H1 (cell line): ENCODE measurements at regions not wholly inside any gene's neighbourhood (a gene's known extent, or its start where the extent isn't known, plus 50 kb on each side); places are given as distances from the start of the nearest gene placed in this dataset.

Experiments
- CTCF ChIA-PET: fragments of 300-600 bp; sonication (Branson Sonifier 250); formaldehyde crosslinking; loops from one replicate; lab custom pipeline; 2021; ENCODE audit not compliant: partially characterized antibody; lab: Charles Lee
- POLR2A ChIA-PET: fragments of 300-600 bp; sonication (Branson Sonifier 250); formaldehyde crosslinking; loops from one replicate; lab custom pipeline; 2021; ENCODE audit warnings: inconsistent platforms; ENCODE audit not compliant: partially characterized antibody; lab: Charles Lee
- DNase-seq, 2 experiments: peaks; one replicate each; pipeline versions ENCODE4 v3.0.0 to v3.0.0-alpha.2; 2010 to 2022; ENCODE audit warnings: low spot score in 2 of 2, low read depth in 1 of 2, mixed read lengths in 1 of 2
- FAIRE-seq: peaks from 2 replicates; lab custom pipeline; 2011; peaks lifted over from hg19 to GRCh38; lab: Jason Lieb, UNC
- H2AFZ ChIP-seq: 2 replicates; pipeline ENCODE4 v1.8.1; 2012; ENCODE audit warnings: low read length, inconsistent platforms
- H2AK5ac ChIP-seq: 2 replicates; pipeline ENCODE4 v1.6.1; 2013; ENCODE audit warnings: low read depth, low read length
- H2BK120ac ChIP-seq: replicated peaks from 2 replicates; pipeline ENCODE3; 2013; ENCODE audit warnings: low read depth, low read length, inconsistent platforms
- H2BK12ac ChIP-seq: 2 replicates; pipeline ENCODE4 v1.6.1; 2013; ENCODE audit warnings: low read depth, low read length
- H2BK15ac ChIP-seq: 2 replicates; pipeline ENCODE4 v1.6.1; 2013; ENCODE audit warnings: low read length
- H2BK20ac ChIP-seq: 2 replicates; pipeline ENCODE4 v1.6.1; 2013; ENCODE audit warnings: low read length
- H2BK5ac ChIP-seq: 2 replicates; pipeline ENCODE4 v1.6.1; 2013; ENCODE audit warnings: low read depth, low read length
- H3K14ac ChIP-seq: 2 replicates; pipeline ENCODE4 v1.6.1; 2013; ENCODE audit warnings: inconsistent platforms; ENCODE audit not compliant: insufficient read length
- H3K18ac ChIP-seq: 2 replicates; pipeline ENCODE4 v1.6.1; 2013; ENCODE audit warnings: low read length; ENCODE audit errors: extremely low read depth
- H3K23ac ChIP-seq: 2 replicates; pipeline ENCODE4 v1.6.1; 2013; ENCODE audit warnings: inconsistent platforms; ENCODE audit not compliant: insufficient read length
- H3K23me2 ChIP-seq: 2 replicates; pipeline ENCODE4 v1.6.1; 2013; ENCODE audit warnings: low read depth, low read length
- H3K27ac ChIP-seq: 2 replicates; pipeline ENCODE4 v1.6.1; 2011; ENCODE audit warnings: low read depth, low read length, inconsistent platforms
- H3K27me3 ChIP-seq, 4 experiments: replicated peaks in 1 of 4; 1 replicate in 1 of 4; 2 replicates in 3 of 4; pipeline versions ENCODE4 v1.6.1 to v1.8.1; 2011 to 2013; ENCODE audit warnings: low read length in 3 of 4, mild to moderate bottlenecking in 3 of 4, inconsistent platforms in 2 of 4, mixed read lengths in 2 of 4, moderate library complexity in 1 of 4; ENCODE audit not compliant: control insufficient read depth in 3 of 4, insufficient read depth in 3 of 4; ENCODE audit errors: extremely low read depth in 1 of 4
- H3K36me3 ChIP-seq, 4 experiments: 2 replicates each; pipeline versions ENCODE4 v1.6.1 to v1.8.1; 2011 to 2013; ENCODE audit warnings: mild to moderate bottlenecking in 4 of 4, low read length in 3 of 4, moderate library complexity in 2 of 4, control low read depth in 1 of 4, inconsistent platforms in 1 of 4; ENCODE audit not compliant: insufficient read depth in 4 of 4, control insufficient read depth in 2 of 4
- H3K4ac ChIP-seq: replicated peaks from 2 replicates; pipeline ENCODE3; 2013; ENCODE audit warnings: low read length, low read depth, mixed read lengths, inconsistent platforms; ENCODE audit not compliant: insufficient read length
- H3K4me1 ChIP-seq, 4 experiments: replicated peaks in 1 of 4; 1 replicate in 1 of 4; 2 replicates in 3 of 4; pipeline versions ENCODE4 v1.6.1 to v1.8.1; 2011 to 2013; ENCODE audit warnings: low read length in 3 of 4, inconsistent platforms in 2 of 4, mixed read lengths in 1 of 4; ENCODE audit not compliant: insufficient read depth in 4 of 4, control insufficient read depth in 3 of 4
- H3K4me2 ChIP-seq, 2 experiments: 2 replicates each; pipeline versions ENCODE4 v1.6.1 to v1.8.1; 2011 to 2013; ENCODE audit warnings: low read depth in 2 of 2, low read length in 2 of 2, control low read depth in 1 of 2, inconsistent platforms in 1 of 2, mild to moderate bottlenecking in 1 of 2; ENCODE audit not compliant: insufficient read depth in 1 of 2
- H3K4me3 ChIP-seq, 4 experiments: fragments of 200-600, 300-600 bp in 1 of 4; sonication (generic), shearing (Covaris generic), sonication (Bioruptor Twin) in 1 of 4; 2 replicates each; pipeline versions ENCODE4 v1.5.1 to v1.8.1; 2011 to 2016; ENCODE audit warnings: low read length in 4 of 4, low read depth in 3 of 4, control low read depth in 2 of 4, inconsistent platforms in 2 of 4, mild to moderate bottlenecking in 2 of 4, mixed read lengths in 1 of 4, moderate library complexity in 1 of 4; ENCODE audit not compliant: insufficient read depth in 2 of 4; ENCODE audit errors: extremely low read depth in 1 of 4
- H3K56ac ChIP-seq: replicated peaks from 2 replicates; pipeline ENCODE3; 2013; ENCODE audit warnings: low read depth, mild to moderate bottlenecking, mixed read lengths, low read length, inconsistent platforms; ENCODE audit not compliant: insufficient read length
- H3K79me1 ChIP-seq: 2 replicates; pipeline ENCODE4 v1.6.1; 2013; ENCODE audit warnings: low read depth, low read length, control low read depth
- H3K79me2 ChIP-seq, 2 experiments: 2 replicates each; pipeline versions ENCODE4 v1.6.1 to v1.8.1; 2012 to 2013; ENCODE audit warnings: low read length in 2 of 2, mild to moderate bottlenecking in 2 of 2, inconsistent platforms in 1 of 2; ENCODE audit not compliant: insufficient read depth in 2 of 2, control insufficient read depth in 1 of 2
- H3K9ac ChIP-seq, 4 experiments: replicated peaks in 1 of 4; 1 replicate in 1 of 4; 2 replicates in 3 of 4; pipeline versions ENCODE4 v1.6.1 to v1.8.1; 2011 to 2013; ENCODE audit warnings: low read depth in 3 of 4, low read length in 3 of 4, control low read depth in 2 of 4, mild to moderate bottlenecking in 2 of 4, moderate library complexity in 2 of 4, inconsistent platforms in 1 of 4; ENCODE audit errors: extremely low read depth in 1 of 4
- H3K9me3 ChIP-seq, 2 experiments: 2 replicates each; pipeline versions ENCODE4 v1.6.1 to v1.8.1; 2012 to 2013; ENCODE audit warnings: mild to moderate bottlenecking in 2 of 2, moderate library complexity in 2 of 2, control low read depth in 1 of 2, inconsistent platforms in 1 of 2, low read depth in 1 of 2, low read length in 1 of 2, mixed read lengths in 1 of 2; ENCODE audit not compliant: insufficient read depth in 2 of 2
- H4K20me1 ChIP-seq, 2 experiments: replicated peaks in 1 of 2; 2 replicates each; pipeline versions ENCODE3 to v1.8.1; 2011 to 2013; ENCODE audit warnings: inconsistent platforms in 2 of 2, low read length in 2 of 2, mild to moderate bottlenecking in 1 of 2; ENCODE audit not compliant: insufficient read depth in 2 of 2, control insufficient read depth in 1 of 2
- H4K5ac ChIP-seq: 2 replicates; pipeline ENCODE4 v1.6.1; 2013; ENCODE audit warnings: low read length, low read depth, mixed read lengths, inconsistent platforms; ENCODE audit not compliant: insufficient read length
- H4K8ac ChIP-seq: 2 replicates; pipeline ENCODE4 v1.8.0; 2013; ENCODE audit warnings: mild to moderate bottlenecking, moderate library complexity, low read length, inconsistent platforms; ENCODE audit not compliant: insufficient read depth; ENCODE audit errors: extremely low read depth
- H4K91ac ChIP-seq: replicated peaks from 2 replicates; pipeline ENCODE3; 2013; ENCODE audit warnings: low read length, mixed read lengths, inconsistent platforms; ENCODE audit not compliant: insufficient read length
- JUND ChIP-seq: IDR thresholded peaks from 2 replicates; pipeline ENCODE4 v1.6.1; 2011; ENCODE audit warnings: mild to moderate bottlenecking, improper control_type of control experiment, low read length
- MAX ChIP-seq: IDR thresholded peaks from 2 replicates; pipeline ENCODE4 v1.6.1; 2012; ENCODE audit warnings: inconsistent platforms
- NRF1 ChIP-seq: IDR thresholded peaks from 2 replicates; pipeline ENCODE4 v1.6.1; 2011; ENCODE audit warnings: mild to moderate bottlenecking, low read depth, low read length, improper control_type of control experiment
- POLR2A ChIP-seq, 2 experiments: IDR thresholded peaks; 1 replicate in 1 of 2; 2 replicates in 1 of 2; pipeline ENCODE4 v1.6.1; 2011; ENCODE audit warnings: low read depth in 2 of 2, low read length in 2 of 2, mild to moderate bottlenecking in 2 of 2; ENCODE audit errors: control extremely low read depth in 1 of 2
- RNF2 ChIP-seq: fragments of 200-900, 300-1000 bp; sonication (generic); IDR thresholded peaks from 2 replicates; pipeline ENCODE4 v1.7.1; 2016; ENCODE audit warnings: borderline replicate concordance, low read depth, mild to moderate bottlenecking, antibody characterized with exemption, low read length; ENCODE audit not compliant: poor library complexity, severe bottlenecking; ENCODE audit errors: missing control alignments
- SIX5 ChIP-seq: IDR thresholded peaks from 2 replicates; pipeline ENCODE4 v1.6.1; 2011; ENCODE audit warnings: mild to moderate bottlenecking, low read depth, low read length
- SUZ12 ChIP-seq: fragments of 200-600 bp; sonication (generic); IDR thresholded peaks from 2 replicates; pipeline ENCODE4 v1.6.1; 2012; ENCODE audit warnings: mild to moderate bottlenecking, inconsistent platforms, low read length, moderate library complexity, mixed read lengths
- WGBS, 2 experiments: shearing (Covaris generic) in 1 of 2; methylation state at CpG; one replicate each; pipeline versions ENCODE4 v1.1.6 to v1.1.7; 2013 to 2015; ENCODE audit warnings: low lambda C conversion rate in 2 of 2, mixed read lengths in 2 of 2, inconsistent platforms in 1 of 2, low coverage in 1 of 2, missing lambda C conversion rate in 1 of 2; ENCODE audit not compliant: insufficient replicate concordance in 2 of 2, insufficient coverage in 1 of 2, insufficient read length in 1 of 2; ENCODE audit errors: extremely low coverage in 1 of 2, missing lambda C conversion rate in 1 of 2; 5-methylcytosine and 5-hydroxymethylcytosine counted together
- TF ChIP-seq, protein P1 (sequence below): IDR thresholded peaks from 2 replicates; pipeline ENCODE4 v1.6.1; 2012; ENCODE audit warnings: low read length, inconsistent platforms

- H4K8ac ChIP-seq, result peak overlapping the region; percentile 88; the same call in 1 of the 2 replicates
- no peak overlapping the region for H3K18ac ChIP-seq
- H3K79me2 ChIP-seq, result no peaks in the 10 kb centered on the region
- H4K20me1 ChIP-seq, result no peaks in the 10 kb centered on the region
- no peak overlapping the region for H2BK120ac ChIP-seq
- H3K14ac ChIP-seq, result no peak overlapping the region
- H2BK5ac ChIP-seq, result no peak overlapping the region
- peaks cover 0 to 8% (median 1%) of the 10 kb centered on the region in 4 experiments; a peak in 3 of 7 replicates for H3K4me1 ChIP-seq
- ChIA-PET POLR2A (interaction anchor here (1.1 kb wide), 1 partner anchor 11 kb away, joined by 4 read pairs; no protein-coding TSS in a partner anchor), CTCF (interaction anchor here (0.8 to 1.0 kb wide), 4 partner anchors 8 to 86 kb away, joined by 3 to 8 read pairs (median 4); no protein-coding TSS in a partner anchor)
- no peak overlapping the region for H3K56ac ChIP-seq
- H3K79me1 ChIP-seq, result no peaks in the 10 kb centered on the region
- no peak overlapping the region for H4K91ac ChIP-seq
- H2AFZ ChIP-seq, result no peak overlapping the region
- H3K27ac ChIP-seq, result no peak overlapping the region
- H3K9me3 ChIP-seq, result no peaks in the 10 kb centered on the region
- no peaks in the 10 kb centered on the region for H3K27me3 ChIP-seq
- H3K36me3 ChIP-seq, result no peaks in the 10 kb centered on the region
- DNase-seq (no peak), FAIRE-seq (no peak)
- H2BK12ac ChIP-seq, result no peak overlapping the region; the same call in 1 of the 2 replicates
- H3K9ac ChIP-seq, result no peak overlapping the region
- H4K5ac ChIP-seq, result no peak overlapping the region
- H2BK20ac ChIP-seq, result no peak overlapping the region
- no peak overlapping the region for H3K4me2 ChIP-seq
- no peak overlapping the region for H3K4ac ChIP-seq
- no peak overlapping the region for H3K23ac ChIP-seq
- H3K4me3 ChIP-seq, result no peak overlapping the region
- WGBS, 2 experiments, result 78% methylated on average over 22 of the region's 25 CpGs; no CpG with 5 or more reads in 1 of the 2 experiments
- H2BK15ac ChIP-seq, result no peak overlapping the region
- no peak for TF ChIP-seq JUND
- no peak for TF ChIP-seq SIX5
- no peak for TF ChIP-seq RNF2
- no peak for TF ChIP-seq POLR2A (IDR thresholded peaks at IDR 0.05; ENCODE audit: control extremely low read depth in 1 of 2, low read depth in 2 of 2, low read length in 2 of 2)
- TF ChIP-seq NRF1, result no peak
- TF ChIP-seq MAX, result no peak
- TF ChIP-seq, protein P1, sequence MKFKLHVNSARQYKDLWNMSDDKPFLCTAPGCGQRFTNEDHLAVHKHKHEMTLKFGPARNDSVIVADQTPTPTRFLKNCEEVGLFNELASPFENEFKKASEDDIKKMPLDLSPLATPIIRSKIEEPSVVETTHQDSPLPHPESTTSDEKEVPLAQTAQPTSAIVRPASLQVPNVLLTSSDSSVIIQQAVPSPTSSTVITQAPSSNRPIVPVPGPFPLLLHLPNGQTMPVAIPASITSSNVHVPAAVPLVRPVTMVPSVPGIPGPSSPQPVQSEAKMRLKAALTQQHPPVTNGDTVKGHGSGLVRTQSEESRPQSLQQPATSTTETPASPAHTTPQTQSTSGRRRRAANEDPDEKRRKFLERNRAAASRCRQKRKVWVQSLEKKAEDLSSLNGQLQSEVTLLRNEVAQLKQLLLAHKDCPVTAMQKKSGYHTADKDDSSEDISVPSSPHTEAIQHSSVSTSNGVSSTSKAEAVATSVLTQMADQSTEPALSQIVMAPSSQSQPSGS, result no peak
- no peak for TF ChIP-seq SUZ12
- no peak overlapping the region for H2AK5ac ChIP-seq
- H3K23me2 ChIP-seq, result no peaks in the 10 kb centered on the region
Measured at GRCh38 chr6:44561060-44561623, 173.6 kb downstream of the CDC5L start.
